Esophagus squamous epithelium (tissue), 5 donors: ENCODE measurements at regions not wholly inside any gene's neighbourhood (a gene's known extent, or its start where the extent isn't known, plus 50 kb on each side); places are given as distances from the start of the nearest gene placed in this dataset.
A peak's percentile ranks its signal among the peaks of the same experiment; 100 is the strongest.

Experiments
- DNase-seq: peaks from one replicate; lab custom pipeline; 2025; lab: John Stamatoyannopoulos, UW
- H3K27ac ChIP-seq, 4 donors: fragments of 200-600 bp; sonication (generic); one replicate each; pipeline ENCODE4 v1.5.1; 2016 to 2019; ENCODE audit warnings: mild to moderate bottlenecking in 1 of 4
- H3K27me3 ChIP-seq, 4 donors: fragments of 200-600 bp; sonication (generic); 1 replicate in 3 of 4; 2 replicates in 1 of 4; pipeline versions ENCODE4 v1.5.1 to v1.6.0; 2017 to 2021; ENCODE audit warnings: antibody characterized with exemption in 1 of 4
- H3K36me3 ChIP-seq, 3 donors: fragments of 200-600 bp; sonication (generic); one replicate each; pipeline ENCODE4 v1.5.1; 2016 to 2019
- H3K4me1 ChIP-seq, 3 donors: fragments of 200-600 bp; sonication (generic); one replicate each; pipeline ENCODE4 v1.5.1; 2017 to 2019
- H3K4me3 ChIP-seq, 4 donors: fragments of 200-600 bp; sonication (generic); 1 replicate in 3 of 4; 2 replicates in 1 of 4; pipeline ENCODE4 v1.5.1; 2016 to 2019; ENCODE audit warnings: mild to moderate bottlenecking in 2 of 4, moderate library complexity in 1 of 4
- H3K9me3 ChIP-seq, 3 donors: fragments of 200-600 bp; sonication (generic); one replicate each; pipeline ENCODE4 v1.5.1; 2016 to 2019
- POLR2A ChIP-seq, 4 donors: fragments of 450-650 bp; IDR thresholded peaks; one replicate each; pipeline ENCODE4 v1.6.1; 2017; ENCODE audit warnings: antibody characterized with exemption in 4 of 4, mild to moderate bottlenecking in 4 of 4, moderate library complexity in 3 of 4
- WGBS, 2 donors: methylation state at CpG; one replicate each; pipeline ENCODE4 v1.1.5; 2018; 5-methylcytosine and 5-hydroxymethylcytosine counted together
- intact Hi-C: fragments of 100-400 bp; cut with DNase I; formaldehyde crosslinking; loops from one replicate; pipeline ENCODE4 v1.15.0; 2022
- TF ChIP-seq, protein P1 (sequence below), 6 experiments: fragments of 450-650 bp in 4 of 6; fragments of 200-600 bp in 2 of 6; sonication (generic) in 2 of 6; IDR thresholded peaks; one replicate each; pipeline ENCODE4 v1.5.1; 2016 to 2019; ENCODE audit warnings: antibody characterized with exemption in 6 of 6, mild to moderate bottlenecking in 4 of 6, moderate library complexity in 4 of 6
- donor health status: DM: yes; HTN: yes; CAD: no.

DNA sequence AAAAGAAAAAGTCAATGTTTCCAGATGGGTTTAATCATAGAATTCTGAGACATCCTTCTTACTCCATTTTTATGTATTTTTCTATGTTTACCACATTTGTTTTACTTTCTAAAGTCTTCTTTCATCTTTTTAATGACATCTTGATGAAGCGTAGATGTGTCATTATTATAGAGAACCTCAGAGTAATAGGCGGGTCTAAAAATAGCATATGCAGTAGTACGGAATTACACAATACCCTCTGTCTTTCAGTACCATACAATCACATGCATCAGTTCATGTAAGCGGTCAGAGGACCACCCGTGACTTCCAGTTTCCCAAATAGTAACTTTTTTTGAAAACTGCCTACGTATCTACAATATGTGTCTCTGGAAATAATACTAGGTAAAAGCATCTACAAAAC is 224.0 kb downstream of the PLOD2 start:
- H3K9me3 ChIP-seq = no peaks in the 10 kb centered on the region
- no peak for DNase-seq
- peaks cover 0 to 36% (median 2%) of the 10 kb centered on the region in 3 donors for H3K4me1 ChIP-seq
- no peaks in the 10 kb centered on the region for H3K27me3 ChIP-seq
- no peak overlapping the region for H3K4me3 ChIP-seq
- intact Hi-C loops = no loop called here
- no peak overlapping the region for H3K27ac ChIP-seq
- 74 to 80% methylated on average over 6 of the region's 6 CpGs for WGBS, 2 donors
- no peaks in the 10 kb centered on the region for H3K36me3 ChIP-seq
- no peak for TF ChIP-seq POLR2A (IDR thresholded peaks at IDR 0.05)
- TF ChIP-seq, protein P1, sequence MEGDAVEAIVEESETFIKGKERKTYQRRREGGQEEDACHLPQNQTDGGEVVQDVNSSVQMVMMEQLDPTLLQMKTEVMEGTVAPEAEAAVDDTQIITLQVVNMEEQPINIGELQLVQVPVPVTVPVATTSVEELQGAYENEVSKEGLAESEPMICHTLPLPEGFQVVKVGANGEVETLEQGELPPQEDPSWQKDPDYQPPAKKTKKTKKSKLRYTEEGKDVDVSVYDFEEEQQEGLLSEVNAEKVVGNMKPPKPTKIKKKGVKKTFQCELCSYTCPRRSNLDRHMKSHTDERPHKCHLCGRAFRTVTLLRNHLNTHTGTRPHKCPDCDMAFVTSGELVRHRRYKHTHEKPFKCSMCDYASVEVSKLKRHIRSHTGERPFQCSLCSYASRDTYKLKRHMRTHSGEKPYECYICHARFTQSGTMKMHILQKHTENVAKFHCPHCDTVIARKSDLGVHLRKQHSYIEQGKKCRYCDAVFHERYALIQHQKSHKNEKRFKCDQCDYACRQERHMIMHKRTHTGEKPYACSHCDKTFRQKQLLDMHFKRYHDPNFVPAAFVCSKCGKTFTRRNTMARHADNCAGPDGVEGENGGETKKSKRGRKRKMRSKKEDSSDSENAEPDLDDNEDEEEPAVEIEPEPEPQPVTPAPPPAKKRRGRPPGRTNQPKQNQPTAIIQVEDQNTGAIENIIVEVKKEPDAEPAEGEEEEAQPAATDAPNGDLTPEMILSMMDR (IDR thresholded peaks at IDR 0.05) = no peak

DNA sequence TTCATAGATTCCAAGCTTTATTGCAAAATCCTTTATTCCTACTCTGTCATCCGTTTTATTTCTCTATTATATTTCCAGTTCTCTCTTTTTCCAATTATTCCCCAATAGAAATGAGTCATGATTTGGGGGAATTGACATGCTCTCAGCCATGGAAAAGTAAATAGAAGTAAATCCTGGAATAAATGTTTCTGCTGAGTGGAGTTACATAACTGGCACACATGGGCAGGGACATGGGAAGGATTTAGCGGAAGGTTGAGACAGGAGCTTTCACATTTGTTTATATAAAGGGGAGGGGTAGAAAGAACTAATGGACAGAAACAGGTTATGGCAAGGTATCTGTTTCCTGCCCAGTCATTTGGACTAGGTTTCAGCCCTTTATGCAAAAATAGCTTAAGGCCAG is 221.6 kb downstream of the PLOD2 start:
- DNase-seq = no peak
- intact Hi-C loops = no loop called here
- Histone ChIP-seq H3K9me3 (no peaks in the 10 kb centered on the region), H3K36me3 (no peaks in the 10 kb centered on the region), H3K4me1 (peaks cover 0 to 46% (median 2%) of the 10 kb centered on the region in 3 donors), H3K4me3 (peak overlapping the region in 2 of 4 donors; percentile 12 to 31), H3K27me3 (no peaks in the 10 kb centered on the region), H3K27ac (peak overlapping the region in 2 of 4 donors; percentile 51)
- 28 to 30% methylated on average over 2 of the region's 2 CpGs for WGBS, 2 donors
- no peak for TF ChIP-seq POLR2A (IDR thresholded peaks at IDR 0.05)
- TF ChIP-seq, protein P1 (IDR thresholded peaks at IDR 0.05) = no peak

- no peaks in the 10 kb centered on the region for H3K27me3 ChIP-seq
Observed at GRCh38 chr3:145942052-145942451, 218.9 kb downstream of the PLOD2 start.

DNA sequence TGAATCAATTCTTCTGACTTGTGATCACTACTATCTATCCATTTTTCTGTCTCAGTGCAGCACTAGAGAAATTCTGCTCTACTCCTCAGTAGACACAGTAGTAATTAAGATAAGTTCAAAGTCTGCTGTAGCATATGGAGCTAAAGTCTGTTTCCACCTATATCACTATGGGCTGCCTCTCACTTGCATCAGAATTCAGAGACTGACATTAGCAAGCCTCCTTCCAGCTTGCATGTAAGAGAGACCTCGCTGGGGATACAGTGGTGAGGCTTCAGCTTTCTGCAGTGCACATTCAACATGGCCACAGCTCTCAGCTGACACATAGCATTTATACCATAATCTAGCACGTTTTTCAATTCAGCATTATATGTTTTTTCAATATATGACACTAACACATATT is 217.0 kb downstream of the PLOD2 start:
- 44 to 53% methylated on average over 2 of the region's 2 CpGs for WGBS, 2 donors

More at GRCh38 chr3:145942052-145942451, 218.9 kb downstream of the PLOD2 start:
- WGBS, 2 donors = 40 to 47% methylated on average over 1 of the region's 1 CpG
- intact Hi-C loops = no loop called here
- Histone ChIP-seq H3K4me1 (peaks cover 0 to 46% (median 2%) of the 10 kb centered on the region in 3 donors), H3K9me3 (no peaks in the 10 kb centered on the region), H3K27ac (peak overlapping the region in 2 of 4 donors; percentile 36 to 51), H3K4me3 (no peak overlapping the region), H3K36me3 (no peaks in the 10 kb centered on the region)
- TF ChIP-seq, protein P1 (IDR thresholded peaks at IDR 0.05) = no peak
- TF ChIP-seq POLR2A (IDR thresholded peaks at IDR 0.05) = no peak
- DNase-seq = no peak

DNA sequence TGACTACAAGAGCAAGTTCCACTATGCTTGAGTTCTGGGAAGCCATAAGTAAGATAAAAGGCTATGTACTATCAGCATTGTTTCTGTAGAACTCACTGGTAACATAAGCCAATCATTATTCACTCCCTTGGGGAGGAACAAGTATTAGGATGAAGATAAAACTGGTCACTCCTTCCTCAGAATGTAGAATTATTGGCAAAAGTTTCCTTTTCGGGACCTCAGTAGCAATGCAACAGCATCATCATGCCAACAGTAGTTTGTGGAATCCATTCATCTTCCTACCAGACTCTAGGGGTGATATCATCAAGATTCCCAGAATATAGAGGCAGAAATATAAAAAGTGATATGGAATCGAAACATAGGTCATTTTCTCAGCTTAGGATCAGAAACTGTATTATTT is 209.5 kb downstream of the PLOD2 start:
- Histone ChIP-seq H3K9me3 (peaks cover 0 to 4% (median 0%) of the 10 kb centered on the region in 3 donors), H3K27ac (no peak overlapping the region), H3K27me3 (no peaks in the 10 kb centered on the region), H3K36me3 (no peaks in the 10 kb centered on the region), H3K4me3 (no peak overlapping the region), H3K4me1 (no peaks in the 10 kb centered on the region)
- no peak for DNase-seq
- intact Hi-C loops = no loop called here
- TF ChIP-seq, protein P1 (IDR thresholded peaks at IDR 0.05) = no peak
- TF ChIP-seq POLR2A (IDR thresholded peaks at IDR 0.05) = no peak
- WGBS, 2 donors = 87 to 90% methylated on average over 2 of the region's 2 CpGs

More for the DNA sequence above, 217.0 kb downstream of the PLOD2 start:
- no peak for DNase-seq
- no peak overlapping the region for H3K27ac ChIP-seq
- H3K4me1 ChIP-seq = peaks cover 0 to 36% (median 2%) of the 10 kb centered on the region in 3 donors
- intact Hi-C loops = no loop called here
- no peaks in the 10 kb centered on the region for H3K27me3 ChIP-seq
- H3K36me3 ChIP-seq = no peaks in the 10 kb centered on the region
- TF ChIP-seq, protein P1 (IDR thresholded peaks at IDR 0.05) = no peak
- no peak for TF ChIP-seq POLR2A (IDR thresholded peaks at IDR 0.05)
- no peak overlapping the region for H3K4me3 ChIP-seq
- peaks cover 0 to 4% (median 0%) of the 10 kb centered on the region in 3 donors for H3K9me3 ChIP-seq
